ENCODE measurements at regions not wholly inside any gene's neighbourhood (a gene's known extent, or its start where the extent isn't known, plus 50 kb on each side); places are given as distances from the start of the nearest gene placed in this dataset.

- no peak for ATAC-seq
- H3K27ac ChIP-seq (ENCODE audit: low read depth) = no peak overlapping the region
- H3F3A ChIP-seq (replicated peaks; ENCODE audit: low read depth) = no peaks in the 10 kb centered on the region
- H3K36me3 ChIP-seq (ENCODE audit: insufficient read depth) = no peaks in the 10 kb centered on the region
- H3K27me3 ChIP-seq (ENCODE audit: insufficient read depth) = no peaks in the 10 kb centered on the region
- H3K4me1 ChIP-seq (ENCODE audit: insufficient read depth) = no peaks in the 10 kb centered on the region
- H3K27ac Mint-ChIP-seq = no peak overlapping the region
- H3K4me3 Mint-ChIP-seq = no peak overlapping the region
- no peak overlapping the region for H2AFZ ChIP-seq
- H3K9me2 ChIP-seq (ENCODE audit: insufficient read depth) = no peaks in the 10 kb centered on the region
- DNase-seq (ENCODE audit: low spot score) = no peak
- TF ChIP-seq, protein P1, sequence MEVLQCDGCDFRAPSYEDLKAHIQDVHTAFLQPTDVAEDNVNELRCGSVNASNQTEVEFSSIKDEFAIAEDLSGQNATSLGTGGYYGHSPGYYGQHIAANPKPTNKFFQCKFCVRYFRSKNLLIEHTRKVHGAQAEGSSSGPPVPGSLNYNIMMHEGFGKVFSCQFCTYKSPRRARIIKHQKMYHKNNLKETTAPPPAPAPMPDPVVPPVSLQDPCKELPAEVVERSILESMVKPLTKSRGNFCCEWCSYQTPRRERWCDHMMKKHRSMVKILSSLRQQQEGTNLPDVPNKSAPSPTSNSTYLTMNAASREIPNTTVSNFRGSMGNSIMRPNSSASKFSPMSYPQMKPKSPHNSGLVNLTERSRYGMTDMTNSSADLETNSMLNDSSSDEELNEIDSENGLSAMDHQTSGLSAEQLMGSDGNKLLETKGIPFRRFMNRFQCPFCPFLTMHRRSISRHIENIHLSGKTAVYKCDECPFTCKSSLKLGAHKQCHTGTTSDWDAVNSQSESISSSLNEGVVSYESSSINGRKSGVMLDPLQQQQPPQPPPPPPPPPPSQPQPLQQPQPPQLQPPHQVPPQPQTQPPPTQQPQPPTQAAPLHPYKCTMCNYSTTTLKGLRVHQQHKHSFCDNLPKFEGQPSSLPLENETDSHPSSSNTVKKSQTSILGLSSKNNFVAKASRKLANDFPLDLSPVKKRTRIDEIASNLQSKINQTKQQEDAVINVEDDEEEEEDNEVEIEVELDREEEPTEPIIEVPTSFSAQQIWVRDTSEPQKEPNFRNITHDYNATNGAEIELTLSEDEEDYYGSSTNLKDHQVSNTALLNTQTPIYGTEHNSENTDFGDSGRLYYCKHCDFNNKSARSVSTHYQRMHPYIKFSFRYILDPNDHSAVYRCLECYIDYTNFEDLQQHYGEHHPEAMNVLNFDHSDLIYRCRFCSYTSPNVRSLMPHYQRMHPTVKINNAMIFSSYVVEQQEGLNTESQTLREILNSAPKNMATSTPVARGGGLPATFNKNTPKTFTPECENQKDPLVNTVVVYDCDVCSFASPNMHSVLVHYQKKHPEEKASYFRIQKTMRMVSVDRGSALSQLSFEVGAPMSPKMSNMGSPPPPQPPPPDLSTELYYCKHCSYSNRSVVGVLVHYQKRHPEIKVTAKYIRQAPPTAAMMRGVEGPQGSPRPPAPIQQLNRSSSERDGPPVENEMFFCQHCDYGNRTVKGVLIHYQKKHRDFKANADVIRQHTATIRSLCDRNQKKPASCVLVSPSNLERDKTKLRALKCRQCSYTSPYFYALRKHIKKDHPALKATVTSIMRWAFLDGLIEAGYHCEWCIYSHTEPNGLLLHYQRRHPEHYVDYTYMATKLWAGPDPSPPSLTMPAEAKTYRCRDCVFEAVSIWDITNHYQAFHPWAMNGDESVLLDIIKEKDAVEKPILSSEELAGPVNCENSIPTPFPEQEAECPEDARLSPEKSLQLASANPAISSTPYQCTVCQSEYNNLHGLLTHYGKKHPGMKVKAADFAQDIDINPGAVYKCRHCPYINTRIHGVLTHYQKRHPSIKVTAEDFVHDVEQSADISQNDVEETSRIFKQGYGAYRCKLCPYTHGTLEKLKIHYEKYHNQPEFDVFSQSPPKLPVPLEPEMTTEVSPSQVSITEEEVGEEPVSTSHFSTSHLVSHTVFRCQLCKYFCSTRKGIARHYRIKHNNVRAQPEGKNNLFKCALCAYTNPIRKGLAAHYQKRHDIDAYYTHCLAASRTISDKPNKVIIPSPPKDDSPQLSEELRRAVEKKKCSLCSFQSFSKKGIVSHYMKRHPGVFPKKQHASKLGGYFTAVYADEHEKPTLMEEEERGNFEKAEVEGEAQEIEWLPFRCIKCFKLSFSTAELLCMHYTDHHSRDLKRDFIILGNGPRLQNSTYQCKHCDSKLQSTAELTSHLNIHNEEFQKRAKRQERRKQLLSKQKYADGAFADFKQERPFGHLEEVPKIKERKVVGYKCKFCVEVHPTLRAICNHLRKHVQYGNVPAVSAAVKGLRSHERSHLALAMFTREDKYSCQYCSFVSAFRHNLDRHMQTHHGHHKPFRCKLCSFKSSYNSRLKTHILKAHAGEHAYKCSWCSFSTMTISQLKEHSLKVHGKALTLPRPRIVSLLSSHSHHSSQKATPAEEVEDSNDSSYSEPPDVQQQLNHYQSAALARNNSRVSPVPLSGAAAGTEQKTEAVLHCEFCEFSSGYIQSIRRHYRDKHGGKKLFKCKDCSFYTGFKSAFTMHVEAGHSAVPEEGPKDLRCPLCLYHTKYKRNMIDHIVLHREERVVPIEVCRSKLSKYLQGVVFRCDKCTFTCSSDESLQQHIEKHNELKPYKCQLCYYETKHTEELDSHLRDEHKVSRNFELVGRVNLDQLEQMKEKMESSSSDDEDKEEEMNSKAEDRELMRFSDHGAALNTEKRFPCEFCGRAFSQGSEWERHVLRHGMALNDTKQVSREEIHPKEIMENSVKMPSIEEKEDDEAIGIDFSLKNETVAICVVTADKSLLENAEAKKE (CRISPR knock-in tag; IDR thresholded peaks at IDR 0.05) = no peak
- TF ChIP-seq EZH2phosphoT487 (IDR thresholded peaks at IDR 0.05; ENCODE audit: unreplicated experiment) = no peak
- TF ChIP-seq, protein P2, sequence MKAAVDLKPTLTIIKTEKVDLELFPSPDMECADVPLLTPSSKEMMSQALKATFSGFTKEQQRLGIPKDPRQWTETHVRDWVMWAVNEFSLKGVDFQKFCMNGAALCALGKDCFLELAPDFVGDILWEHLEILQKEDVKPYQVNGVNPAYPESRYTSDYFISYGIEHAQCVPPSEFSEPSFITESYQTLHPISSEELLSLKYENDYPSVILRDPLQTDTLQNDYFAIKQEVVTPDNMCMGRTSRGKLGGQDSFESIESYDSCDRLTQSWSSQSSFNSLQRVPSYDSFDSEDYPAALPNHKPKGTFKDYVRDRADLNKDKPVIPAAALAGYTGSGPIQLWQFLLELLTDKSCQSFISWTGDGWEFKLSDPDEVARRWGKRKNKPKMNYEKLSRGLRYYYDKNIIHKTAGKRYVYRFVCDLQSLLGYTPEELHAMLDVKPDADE (IDR thresholded peaks at IDR 0.05) = no peak
- no peak for TF ChIP-seq STAT1 (IDR thresholded peaks at IDR 0.05; ENCODE audit: unreplicated experiment)
- TF ChIP-seq, protein P3, sequence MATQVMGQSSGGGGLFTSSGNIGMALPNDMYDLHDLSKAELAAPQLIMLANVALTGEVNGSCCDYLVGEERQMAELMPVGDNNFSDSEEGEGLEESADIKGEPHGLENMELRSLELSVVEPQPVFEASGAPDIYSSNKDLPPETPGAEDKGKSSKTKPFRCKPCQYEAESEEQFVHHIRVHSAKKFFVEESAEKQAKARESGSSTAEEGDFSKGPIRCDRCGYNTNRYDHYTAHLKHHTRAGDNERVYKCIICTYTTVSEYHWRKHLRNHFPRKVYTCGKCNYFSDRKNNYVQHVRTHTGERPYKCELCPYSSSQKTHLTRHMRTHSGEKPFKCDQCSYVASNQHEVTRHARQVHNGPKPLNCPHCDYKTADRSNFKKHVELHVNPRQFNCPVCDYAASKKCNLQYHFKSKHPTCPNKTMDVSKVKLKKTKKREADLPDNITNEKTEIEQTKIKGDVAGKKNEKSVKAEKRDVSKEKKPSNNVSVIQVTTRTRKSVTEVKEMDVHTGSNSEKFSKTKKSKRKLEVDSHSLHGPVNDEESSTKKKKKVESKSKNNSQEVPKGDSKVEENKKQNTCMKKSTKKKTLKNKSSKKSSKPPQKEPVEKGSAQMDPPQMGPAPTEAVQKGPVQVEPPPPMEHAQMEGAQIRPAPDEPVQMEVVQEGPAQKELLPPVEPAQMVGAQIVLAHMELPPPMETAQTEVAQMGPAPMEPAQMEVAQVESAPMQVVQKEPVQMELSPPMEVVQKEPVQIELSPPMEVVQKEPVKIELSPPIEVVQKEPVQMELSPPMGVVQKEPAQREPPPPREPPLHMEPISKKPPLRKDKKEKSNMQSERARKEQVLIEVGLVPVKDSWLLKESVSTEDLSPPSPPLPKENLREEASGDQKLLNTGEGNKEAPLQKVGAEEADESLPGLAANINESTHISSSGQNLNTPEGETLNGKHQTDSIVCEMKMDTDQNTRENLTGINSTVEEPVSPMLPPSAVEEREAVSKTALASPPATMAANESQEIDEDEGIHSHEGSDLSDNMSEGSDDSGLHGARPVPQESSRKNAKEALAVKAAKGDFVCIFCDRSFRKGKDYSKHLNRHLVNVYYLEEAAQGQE (IDR thresholded peaks at IDR 0.05; ENCODE audit: unreplicated experiment) = no peak
- no peak for TF ChIP-seq POLR2AphosphoS5 (IDR thresholded peaks at IDR 0.05; ENCODE audit: low read depth)
- no peak for TF ChIP-seq CTCF (conservative IDR thresholded peaks at IDR 0.05; ENCODE audit: low read depth in 2 of 2)
- no peak for TF ChIP-seq ZNF114 (CRISPR knock-in tag; IDR thresholded peaks at IDR 0.05)
- no peak for TF ChIP-seq ZNF331 (CRISPR knock-in tag; IDR thresholded peaks at IDR 0.05; ENCODE audit: low read depth)
- TF ChIP-seq EZH2 (IDR thresholded peaks at IDR 0.05; ENCODE audit: low read depth, unreplicated experiment) = no peak
- TF ChIP-seq JUNB (IDR thresholded peaks at IDR 0.05; ENCODE audit: unreplicated experiment) = no peak
- H3K79me2 ChIP-seq (replicated peaks; ENCODE audit: insufficient read depth) = no peaks in the 10 kb centered on the region
- peaks cover 6% of the 10 kb centered on the region for H3K9me3 Mint-ChIP-seq
- no peak overlapping the region for H3K4me2 ChIP-seq
- H3K4me3 ChIP-seq = no peak overlapping the region
- H3K36me3 Mint-ChIP-seq (ENCODE audit: low read depth) = peaks cover 23% of the 10 kb centered on the region
- peaks cover 13% of the 10 kb centered on the region for H3K27me3 Mint-ChIP-seq (ENCODE audit: insufficient read depth, low read depth, poor library complexity)
- no peaks in the 10 kb centered on the region; the same call in 2 of the 3 replicates for H3K4me1 Mint-ChIP-seq
- no peaks in the 10 kb centered on the region for H4K20me1 ChIP-seq (replicated peaks; ENCODE audit: insufficient read depth)
Measured at GRCh38 chr22:48600171-48600570, 1227.5 kb downstream of the BRD1 start.

All from GM23338 (cell line).